ENCODE measurements at regions not wholly inside any gene's neighbourhood (a gene's known extent, or its start where the extent isn't known, plus 50 kb on each side); places are given as distances from the start of the nearest gene placed in this dataset.

GRCh38 chr10:106424981-106425380 is 739.5 kb downstream of the SORCS1 start:
- TF ChIP-seq CTCF (IDR thresholded peaks at IDR 0.05; ENCODE audit: poor library complexity) = no peak
- TF ChIP-seq EZH2 (IDR thresholded peaks at IDR 0.05; ENCODE audit: borderline replicate concordance) = no peak
